IMR-90 (cell line): ENCODE measurements at regions not wholly inside any gene's neighbourhood (a gene's known extent, or its start where the extent isn't known, plus 50 kb on each side); places are given as distances from the start of the nearest gene placed in this dataset.

Source experiments
- BHLHE40 ChIP-seq: fragments of 150-350 bp; IDR thresholded peaks from 2 replicates; pipeline ENCODE4 v1.6.1; 2016; ENCODE audit warnings: mild to moderate bottlenecking, low read depth, low read length
- CTCF ChIP-seq: conservative IDR thresholded peaks from 2 replicates; pipeline ENCODE4 v1.5.1; 2012; ENCODE audit warnings: mild to moderate bottlenecking, low read depth, low read length, improper control_type of control experiment
- MAFK ChIP-seq: IDR thresholded peaks from 2 replicates; pipeline ENCODE4 v1.6.1; 2012; ENCODE audit warnings: low read depth, low read length, improper control_type of control experiment
- MAZ ChIP-seq: IDR thresholded peaks from 2 replicates; pipeline ENCODE4 v1.6.1; 2012; ENCODE audit warnings: low read depth, mild to moderate bottlenecking, low read length, improper control_type of control experiment, moderate library complexity, borderline replicate concordance
- POLR2A ChIP-seq: IDR thresholded peaks from 2 replicates; pipeline ENCODE4 v1.6.1; 2012; ENCODE audit warnings: mild to moderate bottlenecking, low read depth, low read length
- SMC3 ChIP-seq: fragments of 150-350 bp; IDR thresholded peaks from 2 replicates; pipeline ENCODE4 v1.6.1; 2016; ENCODE audit warnings: low read depth, mild to moderate bottlenecking, antibody characterized with exemption, low read length, moderate library complexity
- USF2 ChIP-seq: fragments of 150-350 bp; IDR thresholded peaks from 2 replicates; pipeline ENCODE4 v1.6.1; 2017; ENCODE audit warnings: mild to moderate bottlenecking, antibody characterized with exemption, low read length, low read depth

- TF ChIP-seq POLR2A (no peak), CTCF (no peak), SMC3 (no peak), USF2 (no peak), MAZ (no peak), BHLHE40 (no peak), MAFK (no peak)
These were observed 600.9 kb upstream of the NRP1 start for GRCh38 chr10:33935350-33935749.
